Nephron progenitor cell (in vitro differentiated cells): ENCODE measurements at regions not wholly inside any gene's neighbourhood (a gene's known extent, or its start where the extent isn't known, plus 50 kb on each side); places are given as distances from the start of the nearest gene placed in this dataset.

ENCODE experiments used
- DNase-seq: peaks from one replicate; pipeline ENCODE4 v3.0.0; 2021
- H3K27ac Mint-ChIP-seq: 2 replicates; pipeline ENCODE4 v1.8.0; 2021; ENCODE audit warnings: mild to moderate bottlenecking, moderate library complexity, mixed read lengths
- H3K27me3 Mint-ChIP-seq: 2 replicates; pipeline ENCODE4 v1.8.0; 2021; ENCODE audit warnings: mild to moderate bottlenecking, low read depth, mixed read lengths; ENCODE audit not compliant: poor library complexity
- H3K36me3 Mint-ChIP-seq: 2 replicates; pipeline ENCODE4 v1.8.0; 2021; ENCODE audit warnings: low read depth, mixed read lengths
- H3K4me1 Mint-ChIP-seq: 2 replicates; pipeline ENCODE4 v1.8.0; 2021; ENCODE audit warnings: mixed read lengths
- H3K4me3 Mint-ChIP-seq: 2 replicates; pipeline ENCODE4 v1.8.0; 2021; ENCODE audit warnings: mild to moderate bottlenecking, moderate library complexity, mixed read lengths
- H3K9me3 Mint-ChIP-seq: 2 replicates; pipeline ENCODE4 v1.8.0; 2021; ENCODE audit warnings: mild to moderate bottlenecking, moderate library complexity, mixed read lengths
- CTCF ChIP-seq: fragments of 200-600 bp; sonication (generic); IDR thresholded peaks from 2 replicates; pipeline ENCODE4 v1.5.0; 2021; ENCODE audit warnings: antibody characterized with exemption

- H3K36me3 Mint-ChIP-seq: no peaks in the 10 kb centered on the region
- H3K27ac Mint-ChIP-seq: peak overlapping the region; percentile 87
- H3K4me1 Mint-ChIP-seq: peaks cover 46% of the 10 kb centered on the region
- no peak for TF ChIP-seq CTCF
- H3K4me3 Mint-ChIP-seq: no peak overlapping the region
- peak; percentile 17 for DNase-seq
- H3K27me3 Mint-ChIP-seq: peaks cover 5% of the 10 kb centered on the region
- H3K9me3 Mint-ChIP-seq: no peaks in the 10 kb centered on the region
Observed at GRCh38 chr5:56588636-56589480, 226.5 kb upstream of the MAP3K1 start.

- peaks cover 46% of the 10 kb centered on the region for H3K4me1 Mint-ChIP-seq
- no peak overlapping the region for H3K4me3 Mint-ChIP-seq
- DNase-seq: no peak
- H3K27ac Mint-ChIP-seq: peak overlapping the region; percentile 87
- peaks cover 5% of the 10 kb centered on the region for H3K27me3 Mint-ChIP-seq
- H3K9me3 Mint-ChIP-seq: peaks cover 4% of the 10 kb centered on the region
- no peak for TF ChIP-seq CTCF
- H3K36me3 Mint-ChIP-seq: no peaks in the 10 kb centered on the region
Observed at GRCh38 chr5:56588131-56588487, 227.2 kb upstream of the MAP3K1 start.

GRCh38 chr5:56587381-56588130, 227.8 kb upstream of the MAP3K1 start:
- H3K4me1 Mint-ChIP-seq: peaks cover 46% of the 10 kb centered on the region

GRCh38 chr5:56585999-56586691, 229.2 kb upstream of the MAP3K1 start:
- Mint-ChIP-seq H3K4me1 (peaks cover 46% of the 10 kb centered on the region), H3K27me3 (peaks cover 7% of the 10 kb centered on the region), H3K27ac (peak overlapping the region; percentile 58), H3K9me3 (peaks cover 4% of the 10 kb centered on the region), H3K4me3 (no peak overlapping the region), H3K36me3 (no peaks in the 10 kb centered on the region)
- no peak for TF ChIP-seq CTCF
- DNase-seq: no peak

More at GRCh38 chr5:56587381-56588130, 227.8 kb upstream of the MAP3K1 start:
- no peak for DNase-seq
- H3K9me3 Mint-ChIP-seq: peaks cover 4% of the 10 kb centered on the region
- no peak for TF ChIP-seq CTCF
- no peaks in the 10 kb centered on the region for H3K36me3 Mint-ChIP-seq
- H3K27me3 Mint-ChIP-seq: peaks cover 2% of the 10 kb centered on the region
- no peak overlapping the region for H3K4me3 Mint-ChIP-seq
- H3K27ac Mint-ChIP-seq: peak overlapping the region; percentile 10

GRCh38 chr5:56585461-56585860, 229.9 kb upstream of the MAP3K1 start:
- H3K27me3 Mint-ChIP-seq: peaks cover 10% of the 10 kb centered on the region
- H3K36me3 Mint-ChIP-seq: no peaks in the 10 kb centered on the region
- H3K4me1 Mint-ChIP-seq: peaks cover 46% of the 10 kb centered on the region
- no peak overlapping the region for H3K4me3 Mint-ChIP-seq
- H3K27ac Mint-ChIP-seq: no peak overlapping the region
- H3K9me3 Mint-ChIP-seq: peaks cover 4% of the 10 kb centered on the region
- no peak for TF ChIP-seq CTCF
- DNase-seq: no peak
